AG04449 (cell line): ENCODE measurements at regions not wholly inside any gene's neighbourhood (a gene's known extent, or its start where the extent isn't known, plus 50 kb on each side); places are given as distances from the start of the nearest gene placed in this dataset.
"Not testable (repeated sequence)": the region's sequence is repeated elsewhere in the genome, so short reads cannot be mapped to it uniquely, and the experiment has no call there.

Source experiments
- CTCF ChIA-PET: fragments of 350-600 bp; formaldehyde crosslinking; extraction: SDS; loops from one replicate; lab custom pipeline; 2021; ENCODE audit warnings: antibody characterized with exemption; lab: Yijun Ruan, JAX
- POLR2A ChIA-PET: fragments of 400-600, 350-600 bp; formaldehyde crosslinking; extraction: SDS; loops from one replicate; lab custom pipeline; 2020; ENCODE audit warnings: antibody characterized with exemption, inconsistent platforms; lab: Yijun Ruan, JAX
- DNase-seq: peaks from one replicate; pipeline ENCODE4 v3.0.0-alpha.2; 2010; ENCODE audit warnings: low read depth, low spot score
- H3K4me3 ChIP-seq: 2 replicates; pipeline ENCODE4 v1.5.1; 2011; ENCODE audit warnings: low read depth, mild to moderate bottlenecking, control low read depth, low read length
- CTCF ChIP-seq: IDR thresholded peaks from one replicate; pipeline ENCODE4 v1.5.1; 2011; ENCODE audit warnings: mild to moderate bottlenecking, moderate library complexity, low read length, control low read depth, inconsistent platforms; ENCODE audit not compliant: insufficient read depth; ENCODE audit errors: missing control alignments

- CTCF ChIA-PET: interaction anchor here (1.0 kb wide), 1 partner anchor 15 kb away, joined by 3 read pairs; no protein-coding TSS in a partner anchor
- TF ChIP-seq CTCF: no peak
- no peak overlapping the region for H3K4me3 ChIP-seq
- POLR2A ChIA-PET: no interaction called here
- DNase-seq: peak; percentile 44
Measured at GRCh38 chr4:123168812-123169211, 227.8 kb upstream of the SPRY1 start.

GRCh38 chr4:123170843-123171242 is 225.8 kb upstream of the SPRY1 start:
- CTCF ChIA-PET: no interaction called here
- TF ChIP-seq CTCF: no peak
- H3K4me3 ChIP-seq: no peak overlapping the region
- no peak for DNase-seq
- POLR2A ChIA-PET: no interaction called here

GRCh38 chr4:123176605-123177004 is 220.0 kb upstream of the SPRY1 start:
- no peak overlapping the region for H3K4me3 ChIP-seq
- ChIA-PET CTCF (interaction anchor here (1.3 kb wide), 1 partner anchor 9 kb away, joined by 4 read pairs; no protein-coding TSS in a partner anchor), POLR2A (no interaction called here)
- DNase-seq: no peak
- TF ChIP-seq CTCF: no peak

- no peak overlapping the region for H3K4me3 ChIP-seq
- ChIA-PET CTCF (interaction anchor here (1.3 kb wide), 1 partner anchor 479 kb away, joined by 3 read pairs; no protein-coding TSS in a partner anchor), POLR2A (no interaction called here)
- TF ChIP-seq CTCF: no peak
- no peak for DNase-seq
Measured at GRCh38 chr4:123182289-123182688, 214.3 kb upstream of the SPRY1 start.

GRCh38 chr4:123183308-123183707 is 213.3 kb upstream of the SPRY1 start:
- POLR2A ChIA-PET: no interaction called here
- CTCF ChIA-PET: interaction anchor here (0.9 kb wide), 1 partner anchor 14 kb away, joined by 3 read pairs; no protein-coding TSS in a partner anchor
- no peak for DNase-seq
- TF ChIP-seq CTCF: no peak
- no peak overlapping the region for H3K4me3 ChIP-seq

GRCh38 chr4:123183754-123184153 is 212.8 kb upstream of the SPRY1 start:
- POLR2A ChIA-PET, H3K4me3 ChIP-seq, DNase-seq: not testable (repeated sequence)
- CTCF ChIA-PET: interaction anchor here (0.9 kb wide), 1 partner anchor 15 kb away, joined by 3 read pairs; no protein-coding TSS in a partner anchor

GRCh38 chr4:123186731-123187130 is 209.9 kb upstream of the SPRY1 start:
- ChIA-PET CTCF (no interaction called here), POLR2A (no interaction called here)
- DNase-seq: no peak
- H3K4me3 ChIP-seq: no peak overlapping the region
- TF ChIP-seq CTCF: no peak
